IMR-90 (cell line): ENCODE measurements at regions not wholly inside any gene's neighbourhood (a gene's known extent, or its start where the extent isn't known, plus 50 kb on each side); places are given as distances from the start of the nearest gene placed in this dataset.
"Not testable (repeated sequence)": the region's sequence is repeated elsewhere in the genome, so short reads cannot be mapped to it uniquely, and the experiment has no call there.

ENCODE experiments used
- CHD1 ChIP-seq: IDR thresholded peaks from 2 replicates; pipeline ENCODE4 v1.6.1; 2012; ENCODE audit warnings: low read depth, low read length, improper control_type of control experiment
- MXI1 ChIP-seq: IDR thresholded peaks from 2 replicates; pipeline ENCODE4 v1.6.1; 2012; ENCODE audit warnings: low read depth, mild to moderate bottlenecking, low read length, moderate library complexity, borderline replicate concordance
- POLR2A ChIP-seq: IDR thresholded peaks from 2 replicates; pipeline ENCODE4 v1.6.1; 2012; ENCODE audit warnings: mild to moderate bottlenecking, low read depth, low read length
- RCOR1 ChIP-seq: IDR thresholded peaks from 2 replicates; pipeline ENCODE4 v1.6.1; 2012; ENCODE audit warnings: mild to moderate bottlenecking, low read length, improper control_type of control experiment; ENCODE audit not compliant: insufficient replicate concordance
- SMC3 ChIP-seq: fragments of 150-350 bp; IDR thresholded peaks from 2 replicates; pipeline ENCODE4 v1.6.1; 2016; ENCODE audit warnings: low read depth, mild to moderate bottlenecking, antibody characterized with exemption, low read length, moderate library complexity
- TF ChIP-seq, protein P1 (sequence below): conservative IDR thresholded peaks from 2 replicates; pipeline ENCODE4 v1.5.1; 2012; ENCODE audit warnings: mild to moderate bottlenecking, low read depth, low read length, improper control_type of control experiment

DNA sequence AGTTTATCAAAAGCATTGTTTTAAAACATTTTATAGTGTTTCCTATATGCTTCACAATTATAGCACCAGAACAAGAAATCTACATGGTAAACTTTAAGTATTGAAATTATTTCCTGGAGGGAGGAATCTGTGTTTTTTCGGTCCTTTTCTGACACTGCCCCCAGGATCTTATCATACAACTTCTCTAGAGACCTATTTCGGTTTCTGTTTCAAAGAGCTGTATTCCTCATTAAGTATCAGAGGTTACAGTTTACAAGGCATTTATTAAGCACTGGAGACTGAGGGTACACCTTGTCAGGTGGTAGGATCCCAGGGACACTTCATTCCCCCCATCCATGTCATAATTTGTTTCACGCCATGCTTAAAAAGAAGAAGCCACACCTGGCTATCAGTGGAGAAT is 146.4 kb downstream of the ATP6V0E2 start:
- not testable (repeated sequence) for TF ChIP-seq RCOR1, POLR2A, CHD1, SMC3, MXI1
- TF ChIP-seq, protein P1, sequence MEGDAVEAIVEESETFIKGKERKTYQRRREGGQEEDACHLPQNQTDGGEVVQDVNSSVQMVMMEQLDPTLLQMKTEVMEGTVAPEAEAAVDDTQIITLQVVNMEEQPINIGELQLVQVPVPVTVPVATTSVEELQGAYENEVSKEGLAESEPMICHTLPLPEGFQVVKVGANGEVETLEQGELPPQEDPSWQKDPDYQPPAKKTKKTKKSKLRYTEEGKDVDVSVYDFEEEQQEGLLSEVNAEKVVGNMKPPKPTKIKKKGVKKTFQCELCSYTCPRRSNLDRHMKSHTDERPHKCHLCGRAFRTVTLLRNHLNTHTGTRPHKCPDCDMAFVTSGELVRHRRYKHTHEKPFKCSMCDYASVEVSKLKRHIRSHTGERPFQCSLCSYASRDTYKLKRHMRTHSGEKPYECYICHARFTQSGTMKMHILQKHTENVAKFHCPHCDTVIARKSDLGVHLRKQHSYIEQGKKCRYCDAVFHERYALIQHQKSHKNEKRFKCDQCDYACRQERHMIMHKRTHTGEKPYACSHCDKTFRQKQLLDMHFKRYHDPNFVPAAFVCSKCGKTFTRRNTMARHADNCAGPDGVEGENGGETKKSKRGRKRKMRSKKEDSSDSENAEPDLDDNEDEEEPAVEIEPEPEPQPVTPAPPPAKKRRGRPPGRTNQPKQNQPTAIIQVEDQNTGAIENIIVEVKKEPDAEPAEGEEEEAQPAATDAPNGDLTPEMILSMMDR, result not testable (repeated sequence)
